GM12892 (cell line): ENCODE measurements at regions not wholly inside any gene's neighbourhood (a gene's known extent, or its start where the extent isn't known, plus 50 kb on each side); places are given as distances from the start of the nearest gene placed in this dataset.

Source experiments
- POLR2A ChIP-seq: IDR thresholded peaks from 2 replicates; pipeline ENCODE4 v1.6.1; 2011; ENCODE audit warnings: low read depth, low read length, control low read depth
- POLR2AphosphoS5 ChIP-seq: IDR thresholded peaks from 2 replicates; pipeline ENCODE4 v1.6.1; 2011; ENCODE audit warnings: low read depth, low read length, control low read depth
- TAF1 ChIP-seq: IDR thresholded peaks from 2 replicates; pipeline ENCODE4 v1.6.1; 2011; ENCODE audit warnings: low read depth, mild to moderate bottlenecking, control low read depth, low read length, borderline replicate concordance

- TF ChIP-seq POLR2A, result no peak
- TF ChIP-seq TAF1, result no peak
- TF ChIP-seq POLR2AphosphoS5, result no peak
Measured at GRCh38 chr1:22247527-22248245, 104.8 kb upstream of the WNT4 start.
